ENCODE measurements at regions not wholly inside any gene's neighbourhood (a gene's known extent, or its start where the extent isn't known, plus 50 kb on each side); places are given as distances from the start of the nearest gene placed in this dataset.
"Not testable (repeated sequence)": the region's sequence is repeated elsewhere in the genome, so short reads cannot be mapped to it uniquely, and the experiment has no call there.

DNA sequence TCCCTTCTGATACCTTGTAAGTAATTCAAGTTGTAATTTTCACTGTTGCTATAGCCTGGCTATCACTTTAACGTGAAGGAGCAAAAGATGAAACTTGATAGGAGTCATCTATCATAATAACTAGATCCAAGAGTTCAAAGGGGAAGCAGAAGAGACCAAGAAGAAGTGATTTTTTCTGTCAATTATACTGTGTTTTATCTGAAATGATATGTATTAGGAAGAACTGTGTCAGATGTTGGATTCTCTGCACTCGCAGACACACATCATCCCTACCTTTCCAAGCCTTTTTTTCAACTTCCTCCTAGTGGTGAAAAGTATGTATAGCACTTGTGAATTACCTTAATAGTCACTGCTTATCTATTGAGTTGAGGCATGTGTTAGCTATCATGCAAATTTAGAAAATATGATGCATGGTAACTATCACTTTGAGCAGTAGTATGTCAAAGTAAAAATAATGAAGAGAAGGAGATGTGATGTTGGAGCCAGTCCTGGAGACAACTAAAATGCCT lies 864.2 kb downstream of the PRIM2 start:
- H3K36me3 Mint-ChIP-seq (ENCODE audit: low read depth); H3K27me3 Mint-ChIP-seq; H3K4me3 Mint-ChIP-seq; H3K4me1 Mint-ChIP-seq (ENCODE audit: low read depth); H3K27ac Mint-ChIP-seq; intact Hi-C loops (cut with micrococcal nuclease): not testable (repeated sequence)
- peaks cover 11% of the 10 kb centered on the region for H3K9me3 Mint-ChIP-seq

DNA sequence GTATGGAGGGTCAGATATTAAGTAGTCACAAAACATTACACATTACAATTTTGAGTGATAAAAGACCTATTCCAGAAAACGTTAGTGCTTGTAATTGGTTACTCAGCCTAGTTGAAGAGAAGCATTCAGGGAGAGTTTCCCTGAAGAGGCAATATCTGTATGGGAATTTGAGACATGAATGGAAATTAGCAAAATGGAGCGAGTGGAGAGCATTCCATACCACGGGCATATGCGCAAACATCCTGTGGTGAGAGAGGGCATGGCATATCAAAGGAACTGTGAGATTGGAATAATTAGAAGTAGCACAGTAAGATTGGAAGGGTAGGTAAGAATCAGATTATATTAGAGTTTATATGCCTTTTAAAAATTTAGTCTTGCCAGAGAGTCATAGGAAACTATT lies 867.9 kb downstream of the PRIM2 start:
- H3K4me3 Mint-ChIP-seq, result not testable (repeated sequence)

DNA sequence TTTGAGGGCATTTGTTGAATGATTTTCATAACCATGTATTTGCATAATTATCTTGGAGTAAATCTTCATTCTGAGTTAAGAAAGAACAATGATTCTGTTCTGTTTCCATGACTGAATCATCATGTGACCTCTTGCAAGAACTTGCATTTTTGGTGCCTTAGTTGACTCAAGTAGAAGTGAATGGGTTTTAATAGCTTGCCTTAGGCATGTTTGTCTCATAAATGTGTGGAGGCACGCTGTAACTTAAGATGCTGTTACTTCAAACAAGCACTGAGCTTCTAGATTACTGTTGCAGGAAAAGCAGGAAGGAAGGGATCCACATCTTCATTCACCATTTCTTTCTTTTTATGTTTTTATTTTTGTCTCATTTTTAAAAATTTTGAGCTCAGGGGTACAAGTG lies 875.8 kb downstream of the PRIM2 start:
- H3K27ac Mint-ChIP-seq; H3K27me3 Mint-ChIP-seq; intact Hi-C loops (cut with micrococcal nuclease); H3K4me3 Mint-ChIP-seq; H3K4me1 Mint-ChIP-seq (ENCODE audit: low read depth); H3K36me3 Mint-ChIP-seq (ENCODE audit: low read depth): not testable (repeated sequence)
- H3K9me3 Mint-ChIP-seq, result peaks cover 28% of the 10 kb centered on the region

More for the DNA sequence above, 867.9 kb downstream of the PRIM2 start:
- intact Hi-C loops (cut with micrococcal nuclease); H3K36me3 Mint-ChIP-seq (ENCODE audit: low read depth); H3K4me1 Mint-ChIP-seq (ENCODE audit: low read depth); H3K27me3 Mint-ChIP-seq; H3K27ac Mint-ChIP-seq: not testable (repeated sequence)
- H3K9me3 Mint-ChIP-seq, result peaks cover 23% of the 10 kb centered on the region

DNA sequence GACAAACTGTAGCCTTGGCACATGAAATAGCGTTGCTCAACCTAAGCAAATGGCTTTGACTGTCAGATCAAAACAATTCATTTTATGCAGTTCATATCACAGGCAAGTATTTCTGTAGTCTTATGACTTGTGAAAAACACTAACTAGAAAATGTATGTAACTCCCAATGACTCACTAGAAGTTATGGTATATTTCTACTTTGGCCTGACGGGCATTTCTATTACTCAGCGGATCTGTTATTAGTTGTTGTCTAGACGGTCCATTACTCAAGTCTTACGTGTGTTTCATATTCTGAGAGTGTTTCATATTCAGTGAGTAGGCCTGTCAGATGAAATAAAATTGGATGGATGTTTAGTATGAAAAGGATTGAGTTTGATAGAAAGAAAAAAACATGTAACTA lies 880.9 kb downstream of the PRIM2 start:
- Mint-ChIP-seq H3K9me3 (peaks cover 9% of the 10 kb centered on the region), H3K27ac (no peak overlapping the region), H3K4me1 (ENCODE audit: low read depth) (no peaks in the 10 kb centered on the region), H3K27me3 (no peaks in the 10 kb centered on the region), H3K4me3 (no peak overlapping the region), H3K36me3 (ENCODE audit: low read depth) (no peaks in the 10 kb centered on the region)
- intact Hi-C loops (cut with micrococcal nuclease), result no loop called here

DNA sequence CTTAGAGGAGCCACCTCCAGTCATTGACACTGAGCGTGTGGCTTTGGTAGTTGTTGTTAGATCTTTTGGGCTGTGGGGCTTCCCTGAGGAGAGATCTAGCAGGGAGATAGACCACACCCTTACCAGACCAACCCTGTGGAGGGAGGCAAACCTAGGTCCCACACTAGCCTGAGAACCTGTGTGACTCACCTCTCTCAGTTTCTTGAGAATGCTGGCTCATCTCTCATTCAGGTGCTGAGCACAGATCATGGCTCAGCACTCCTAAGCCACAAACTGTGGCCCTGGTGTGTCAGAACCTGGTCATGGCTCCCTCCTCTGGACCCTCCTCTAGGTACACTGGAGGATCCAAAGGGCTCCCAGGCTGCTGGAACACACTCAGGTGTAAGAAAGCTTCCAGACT lies 919.7 kb downstream of the PRIM2 start:
- H3K4me3 Mint-ChIP-seq; H3K27ac Mint-ChIP-seq; H3K27me3 Mint-ChIP-seq; intact Hi-C loops (cut with micrococcal nuclease); H3K36me3 Mint-ChIP-seq (ENCODE audit: low read depth); H3K4me1 Mint-ChIP-seq (ENCODE audit: low read depth): not testable (repeated sequence)
- H3K9me3 Mint-ChIP-seq, result peaks cover 91% of the 10 kb centered on the region

- H3K27ac Mint-ChIP-seq; intact Hi-C loops (cut with micrococcal nuclease); H3K36me3 Mint-ChIP-seq (ENCODE audit: low read depth); H3K4me1 Mint-ChIP-seq (ENCODE audit: low read depth); H3K4me3 Mint-ChIP-seq; H3K27me3 Mint-ChIP-seq: not testable (repeated sequence)
- H3K9me3 Mint-ChIP-seq, result peaks cover 82% of the 10 kb centered on the region
These were observed 921.0 kb downstream of the PRIM2 start for GRCh38 chr6:58238421-58238820.

DNA sequence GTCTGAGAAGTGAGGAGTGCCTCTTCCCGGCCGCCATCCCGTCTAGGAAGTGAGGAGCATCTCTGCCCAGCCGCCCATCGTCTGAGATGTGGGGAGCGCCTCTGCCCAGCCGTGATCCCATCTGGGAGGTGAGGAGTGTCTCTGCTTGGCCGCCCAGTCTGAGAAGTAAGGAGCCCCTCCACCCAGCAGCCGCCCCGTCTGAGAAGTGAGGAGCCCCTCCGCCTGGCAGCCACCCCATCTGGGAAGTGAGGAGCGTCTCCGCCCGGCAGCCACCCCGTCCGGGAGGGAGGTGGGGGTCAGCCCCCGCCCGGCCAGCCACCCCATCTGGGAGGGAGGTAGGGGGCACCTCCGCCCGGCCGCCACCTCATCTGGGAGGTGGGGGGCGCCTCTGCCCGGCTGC lies 940.2 kb downstream of the PRIM2 start:
- H3K27me3 Mint-ChIP-seq; H3K27ac Mint-ChIP-seq; H3K36me3 Mint-ChIP-seq (ENCODE audit: low read depth); H3K4me1 Mint-ChIP-seq (ENCODE audit: low read depth); H3K4me3 Mint-ChIP-seq; intact Hi-C loops (cut with micrococcal nuclease): not testable (repeated sequence)
- H3K9me3 Mint-ChIP-seq, result peaks cover 63% of the 10 kb centered on the region

DNA sequence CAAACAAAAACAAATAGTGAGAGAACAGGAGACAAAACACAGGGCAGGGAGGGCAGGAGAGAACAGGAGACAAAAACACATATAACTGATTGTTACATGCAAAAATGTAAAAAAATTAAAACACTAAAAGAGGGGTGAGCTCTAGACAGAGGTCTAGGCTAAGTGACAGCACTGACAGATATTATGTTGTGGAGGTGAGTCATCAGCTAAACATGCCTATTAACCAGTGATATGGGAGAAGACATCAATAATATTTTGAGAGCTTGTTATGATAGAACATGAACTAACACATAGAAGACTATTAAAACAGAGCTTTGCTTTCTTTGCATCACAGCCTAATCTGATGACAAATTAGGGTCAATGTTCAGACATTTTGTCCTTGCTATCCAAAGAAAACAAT lies 972.7 kb downstream of the PRIM2 start:
- H3K9me3 Mint-ChIP-seq, result peaks cover 46% of the 10 kb centered on the region
- no peak overlapping the region for H3K4me3 Mint-ChIP-seq
- no peaks in the 10 kb centered on the region for H3K36me3 Mint-ChIP-seq (ENCODE audit: low read depth)
- intact Hi-C loops (cut with micrococcal nuclease), result no loop called here
- no peaks in the 10 kb centered on the region for H3K4me1 Mint-ChIP-seq (ENCODE audit: low read depth)
- no peaks in the 10 kb centered on the region for H3K27me3 Mint-ChIP-seq
- no peak overlapping the region for H3K27ac Mint-ChIP-seq

DNA sequence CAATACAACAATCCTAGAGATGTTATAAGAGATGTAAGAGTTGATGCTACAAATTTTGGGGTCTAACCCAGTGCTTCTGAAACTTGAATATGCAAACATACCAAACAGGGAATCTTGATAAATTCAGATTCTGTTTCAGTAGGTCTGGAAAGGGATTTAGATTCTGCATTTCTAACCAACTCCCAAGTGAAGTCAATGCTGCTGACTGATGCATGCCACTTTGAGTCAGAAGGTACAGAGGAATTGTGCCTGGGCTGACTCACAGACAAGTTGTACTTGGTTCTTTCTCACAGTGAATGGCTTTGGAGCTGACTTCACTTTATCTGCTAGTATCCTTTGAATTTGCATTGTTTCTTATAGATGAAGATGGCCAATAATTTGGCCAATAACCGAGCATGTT lies 973.9 kb downstream of the PRIM2 start:
- H3K9me3 Mint-ChIP-seq, result peaks cover 44% of the 10 kb centered on the region
- H3K4me3 Mint-ChIP-seq; H3K27me3 Mint-ChIP-seq; H3K4me1 Mint-ChIP-seq (ENCODE audit: low read depth); intact Hi-C loops (cut with micrococcal nuclease); H3K36me3 Mint-ChIP-seq (ENCODE audit: low read depth); H3K27ac Mint-ChIP-seq: not testable (repeated sequence)

- intact Hi-C loops (cut with micrococcal nuclease); H3K4me1 Mint-ChIP-seq (ENCODE audit: low read depth); H3K4me3 Mint-ChIP-seq; H3K27ac Mint-ChIP-seq; H3K36me3 Mint-ChIP-seq (ENCODE audit: low read depth); H3K27me3 Mint-ChIP-seq: not testable (repeated sequence)
- H3K9me3 Mint-ChIP-seq, result peaks cover 18% of the 10 kb centered on the region
These were observed 990.5 kb downstream of the PRIM2 start for GRCh38 chr6:58307901-58308300.

- H3K9me3 Mint-ChIP-seq, result peaks cover 45% of the 10 kb centered on the region
- H3K4me1 Mint-ChIP-seq (ENCODE audit: low read depth); H3K36me3 Mint-ChIP-seq (ENCODE audit: low read depth); H3K4me3 Mint-ChIP-seq; intact Hi-C loops (cut with micrococcal nuclease); H3K27me3 Mint-ChIP-seq; H3K27ac Mint-ChIP-seq: not testable (repeated sequence)
These were observed 1014.7 kb downstream of the PRIM2 start for GRCh38 chr6:58332108-58332507.

DNA sequence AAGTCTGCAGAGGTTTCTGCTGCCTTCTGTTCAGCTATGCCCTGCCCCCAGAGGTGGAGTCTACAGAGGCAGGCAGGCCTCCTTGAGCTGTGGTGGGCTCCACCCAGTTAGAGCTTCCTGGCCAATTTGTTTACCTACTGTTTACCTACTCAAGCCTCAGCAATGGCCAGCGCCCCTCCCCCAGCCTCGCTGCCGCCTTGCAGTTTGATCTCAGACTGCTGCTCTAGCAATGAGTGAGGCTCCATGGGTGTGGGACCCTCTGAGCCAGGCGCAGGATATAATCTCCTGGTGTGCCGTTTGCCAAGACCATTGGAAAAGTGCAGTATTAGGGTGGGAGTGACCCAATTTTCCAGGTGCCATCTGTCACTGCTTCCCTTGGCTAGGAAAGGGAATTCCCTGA lies 1024.9 kb downstream of the PRIM2 start:
- H3K27ac Mint-ChIP-seq; H3K27me3 Mint-ChIP-seq; H3K36me3 Mint-ChIP-seq (ENCODE audit: low read depth); H3K4me1 Mint-ChIP-seq (ENCODE audit: low read depth); H3K4me3 Mint-ChIP-seq; intact Hi-C loops (cut with micrococcal nuclease): not testable (repeated sequence)
- H3K9me3 Mint-ChIP-seq, result peaks cover 42% of the 10 kb centered on the region

GRCh38 chr6:58347534-58347933 lies 1030.1 kb downstream of the PRIM2 start:
- H3K4me1 Mint-ChIP-seq (ENCODE audit: low read depth); H3K27me3 Mint-ChIP-seq; H3K4me3 Mint-ChIP-seq; intact Hi-C loops (cut with micrococcal nuclease); H3K36me3 Mint-ChIP-seq (ENCODE audit: low read depth); H3K27ac Mint-ChIP-seq: not testable (repeated sequence)
- peaks cover 46% of the 10 kb centered on the region for H3K9me3 Mint-ChIP-seq

DNA sequence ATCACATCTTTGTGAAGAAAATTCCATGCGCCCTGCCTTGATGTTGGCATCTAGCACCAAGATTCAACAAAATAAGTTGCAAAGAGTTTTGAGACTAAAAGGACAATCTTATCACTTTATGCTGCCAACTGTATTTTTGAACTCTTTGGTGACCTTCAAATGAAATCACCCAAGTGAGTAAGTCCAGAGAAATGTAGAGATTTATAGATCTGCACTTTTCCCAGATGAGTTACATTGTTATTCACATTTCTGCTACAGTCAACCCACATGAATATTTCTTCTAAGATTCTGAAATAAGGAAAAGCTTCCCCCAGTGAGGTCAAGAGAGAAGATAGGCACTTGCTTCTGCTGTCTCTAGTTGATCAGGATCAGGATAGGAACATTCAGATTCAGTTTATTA lies 1034.2 kb downstream of the PRIM2 start:
- H3K4me1 Mint-ChIP-seq (ENCODE audit: low read depth); H3K4me3 Mint-ChIP-seq; H3K36me3 Mint-ChIP-seq (ENCODE audit: low read depth); intact Hi-C loops (cut with micrococcal nuclease); H3K27ac Mint-ChIP-seq; H3K27me3 Mint-ChIP-seq: not testable (repeated sequence)
- H3K9me3 Mint-ChIP-seq, result peaks cover 53% of the 10 kb centered on the region

DNA sequence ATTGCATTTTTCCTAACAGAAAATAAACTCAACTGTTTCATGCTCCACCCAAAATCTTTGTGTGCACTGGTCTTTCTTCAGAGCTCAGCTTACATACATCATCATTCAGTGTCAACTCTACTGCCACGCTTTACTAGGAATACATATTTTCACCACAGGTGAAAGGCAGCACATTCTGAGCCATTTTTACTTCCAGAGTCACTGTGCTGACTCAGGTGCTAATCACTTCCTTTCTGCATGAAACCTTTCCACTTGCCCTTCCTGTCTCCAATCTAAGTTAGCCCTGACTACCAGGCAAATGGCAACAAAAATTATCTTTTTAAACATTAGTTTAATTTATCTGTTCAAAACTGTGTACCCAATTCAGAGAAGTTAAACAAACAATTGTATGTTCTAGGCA lies 1041.0 kb downstream of the PRIM2 start:
- H3K36me3 Mint-ChIP-seq (ENCODE audit: low read depth); H3K27me3 Mint-ChIP-seq; H3K27ac Mint-ChIP-seq; H3K4me3 Mint-ChIP-seq; H3K4me1 Mint-ChIP-seq (ENCODE audit: low read depth); intact Hi-C loops (cut with micrococcal nuclease): not testable (repeated sequence)
- H3K9me3 Mint-ChIP-seq, result peaks cover 14% of the 10 kb centered on the region

- H3K27ac Mint-ChIP-seq; H3K4me3 Mint-ChIP-seq; intact Hi-C loops (cut with micrococcal nuclease); H3K27me3 Mint-ChIP-seq; H3K36me3 Mint-ChIP-seq (ENCODE audit: low read depth); H3K4me1 Mint-ChIP-seq (ENCODE audit: low read depth): not testable (repeated sequence)
- H3K9me3 Mint-ChIP-seq, result peaks cover 52% of the 10 kb centered on the region
These were observed 1048.4 kb downstream of the PRIM2 start for GRCh38 chr6:58365856-58366255.

Data from dendritic cell treated with granulocyte-macrophage colony-stimulating factor and Interleukin-4, amounts not matched to agents 40 ng/mL and 50 ng/mL, for 4 days (primary cell).